ENCODE measurements at regions not wholly inside any gene's neighbourhood (a gene's known extent, or its start where the extent isn't known, plus 50 kb on each side); places are given as distances from the start of the nearest gene placed in this dataset.
"Not testable (repeated sequence)": the region's sequence is repeated elsewhere in the genome, so short reads cannot be mapped to it uniquely, and the experiment has no call there.

DNA sequence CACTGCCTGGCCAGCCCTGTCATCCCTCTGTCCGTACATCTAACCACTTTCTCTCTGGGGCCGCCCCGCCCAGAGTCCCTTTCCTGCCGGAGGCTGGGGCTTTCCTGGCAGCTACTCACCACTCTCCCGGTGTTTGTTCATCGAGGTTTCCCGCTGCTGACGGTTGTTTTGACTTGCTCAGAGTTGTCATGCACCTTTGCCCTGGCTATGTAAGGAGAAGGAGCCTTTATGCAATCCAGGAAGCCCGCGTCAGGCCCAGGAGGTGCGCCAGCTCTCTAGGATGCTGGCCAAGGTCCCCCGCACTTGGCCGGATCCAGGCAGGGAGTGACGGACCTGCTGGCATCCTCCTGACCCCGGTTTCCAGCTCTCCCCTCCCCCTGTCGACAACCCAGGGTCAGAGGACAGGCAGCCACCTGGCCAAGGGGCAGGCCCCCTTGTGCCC lies 51.0 kb upstream of the SIK1 start:
- not testable (repeated sequence) for H3K9ac ChIP-seq (ENCODE audit: insufficient read depth in 1 of 2, low read length in 2 of 2); DNase-seq; H3K27ac ChIP-seq (ENCODE audit: low read depth in 1 of 2, low read length in 1 of 2); H3K27me3 ChIP-seq (ENCODE audit: control insufficient read depth in 3 of 3, insufficient read depth in 3 of 3, low read length in 2 of 3); H3K4me3 ChIP-seq; H3K4me1 ChIP-seq (ENCODE audit: control insufficient read depth in 5 of 5, insufficient read depth in 5 of 5, low read length in 5 of 5); H3K36me3 ChIP-seq (ENCODE audit: control insufficient read depth in 4 of 4, insufficient read depth in 4 of 4, low read length in 4 of 4); H3K9me3 ChIP-seq (ENCODE audit: control insufficient read depth in 4 of 4, insufficient read depth in 3 of 4, low read length in 3 of 4)
- peak; percentile 76 for ATAC-seq (ENCODE audit: insufficient read depth, low FRiP score)
- WGBS, 2 donors, result no CpG with 5 or more reads among the region's 16 CpGs
